ENCODE measurements at regions not wholly inside any gene's neighbourhood (a gene's known extent, or its start where the extent isn't known, plus 50 kb on each side); places are given as distances from the start of the nearest gene placed in this dataset.

- Histone ChIP-seq H3K27ac (ENCODE audit: low read length) (no peak overlapping the region), H3K4me1 (ENCODE audit: control insufficient read depth, insufficient read depth, low read length) (peaks cover 9% of the 10 kb centered on the region), H3K9ac (ENCODE audit: low read length in 2 of 2) (no peak overlapping the region), H3K9me3 (ENCODE audit: control insufficient read depth in 2 of 2, low read length in 2 of 2) (no peaks in the 10 kb centered on the region), H3K27me3 (ENCODE audit: control insufficient read depth in 1 of 2, insufficient read depth in 2 of 2, low read length in 2 of 2) (peaks cover 21 to 36% of the 10 kb centered on the region in 2 donors), H3K36me3 (ENCODE audit: control insufficient read depth in 2 of 2, insufficient read depth in 2 of 2, low read length in 2 of 2) (no peaks in the 10 kb centered on the region), H3K4me3 (ENCODE audit: low read length in 2 of 2) (no peak overlapping the region)
These were observed 91.7 kb upstream of the ANO1 start for GRCh38 chr11:69986440-69986787.

DNA sequence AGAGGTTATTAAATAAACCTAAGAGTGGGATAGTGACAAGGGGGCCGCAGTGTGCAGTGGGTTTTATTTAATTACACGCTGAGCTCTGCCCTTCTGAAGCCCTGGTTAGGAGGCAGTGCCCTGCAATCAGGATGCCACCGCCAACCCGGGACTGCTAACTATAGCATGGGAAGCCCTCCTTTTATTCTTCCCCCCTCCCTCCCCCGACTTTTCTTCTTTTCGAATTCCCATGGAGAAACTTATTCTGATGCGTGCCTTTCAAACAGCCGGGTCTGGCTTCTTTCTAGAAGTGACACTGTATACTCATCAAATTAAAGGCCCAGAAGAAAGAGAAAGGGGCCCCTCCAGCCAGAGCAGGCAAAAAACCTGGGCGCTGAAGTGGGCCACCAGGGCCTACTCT is 91.3 kb upstream of the ANO1 start:
- Histone ChIP-seq H3K36me3 (ENCODE audit: control insufficient read depth in 2 of 2, insufficient read depth in 2 of 2, low read length in 2 of 2) (no peaks in the 10 kb centered on the region), H3K4me3 (ENCODE audit: low read length in 2 of 2) (no peak overlapping the region), H3K9me3 (ENCODE audit: control insufficient read depth in 2 of 2, low read length in 2 of 2) (no peaks in the 10 kb centered on the region), H3K27ac (ENCODE audit: low read length) (no peak overlapping the region), H3K4me1 (ENCODE audit: control insufficient read depth, insufficient read depth, low read length) (peaks cover 9% of the 10 kb centered on the region), H3K9ac (ENCODE audit: low read length in 2 of 2) (no peak overlapping the region), H3K27me3 (ENCODE audit: control insufficient read depth in 1 of 2, insufficient read depth in 2 of 2, low read length in 2 of 2) (peaks cover 21 to 35% of the 10 kb centered on the region in 2 donors)

DNA sequence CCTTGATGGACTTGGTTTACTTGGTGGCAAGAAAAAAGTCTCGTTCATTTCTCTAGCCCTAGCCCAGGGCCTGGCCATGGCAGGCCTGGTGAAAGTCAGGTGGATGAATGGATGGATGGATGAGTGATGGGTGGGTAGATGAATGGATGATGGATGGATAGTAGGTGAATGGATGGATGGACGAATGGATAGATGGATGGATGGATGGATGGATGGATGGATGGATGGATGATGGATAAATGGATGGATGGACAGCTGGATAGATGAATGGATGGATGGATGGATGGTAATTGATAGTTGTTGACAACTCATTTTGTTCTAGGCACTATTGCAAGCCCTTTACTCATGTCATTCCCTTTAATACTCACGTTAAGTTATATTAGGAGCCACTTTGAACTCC is 86.1 kb upstream of the ANO1 start:
- Histone ChIP-seq H3K9ac (ENCODE audit: low read length in 2 of 2) (no peak overlapping the region), H3K9me3 (ENCODE audit: control insufficient read depth in 2 of 2, low read length in 2 of 2) (peaks cover 6 to 7% of the 10 kb centered on the region in 2 donors), H3K27ac (ENCODE audit: low read length) (no peak overlapping the region), H3K4me3 (ENCODE audit: low read length in 2 of 2) (no peak overlapping the region), H3K27me3 (ENCODE audit: control insufficient read depth in 1 of 2, insufficient read depth in 2 of 2, low read length in 2 of 2) (peaks cover 9 to 11% of the 10 kb centered on the region in 2 donors), H3K36me3 (ENCODE audit: control insufficient read depth in 2 of 2, insufficient read depth in 2 of 2, low read length in 2 of 2) (no peaks in the 10 kb centered on the region), H3K4me1 (ENCODE audit: control insufficient read depth, insufficient read depth, low read length) (no peaks in the 10 kb centered on the region)

DNA sequence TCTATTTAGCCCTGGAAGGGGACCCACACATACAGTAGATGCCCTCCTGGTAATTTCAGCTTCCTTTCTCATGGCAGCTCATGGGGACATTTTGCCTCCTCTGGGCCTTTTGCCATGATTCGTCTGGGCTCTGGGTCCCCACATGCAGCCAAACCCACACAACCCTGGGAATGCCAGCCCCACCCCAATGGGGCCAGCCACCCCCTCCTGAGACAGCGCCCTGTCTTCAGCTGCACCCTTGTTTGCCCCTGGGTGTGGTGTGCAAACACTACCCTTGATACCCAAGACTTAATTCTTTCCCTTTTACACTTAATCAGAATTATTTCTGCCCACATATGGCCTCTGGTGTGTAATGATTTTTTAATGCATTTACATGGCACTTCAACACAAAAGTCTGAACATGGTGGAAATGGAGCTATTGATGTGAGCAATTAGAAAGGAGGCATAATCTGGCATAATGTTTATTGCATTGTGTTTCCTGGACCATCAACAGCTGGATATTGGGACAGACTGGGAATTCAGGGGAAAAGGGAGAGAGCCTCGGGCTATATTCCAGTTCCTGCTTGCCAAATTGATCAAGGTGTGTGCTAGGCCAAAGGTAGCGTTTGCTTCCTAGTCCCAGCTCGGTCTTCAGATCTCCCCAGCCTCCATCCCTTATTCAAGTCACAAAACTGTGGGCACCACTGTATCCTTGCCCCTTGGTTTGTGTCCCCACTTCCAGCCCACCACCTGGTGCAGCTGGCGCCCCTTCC is 85.0 kb upstream of the ANO1 start:
- Histone ChIP-seq H3K36me3 (ENCODE audit: control insufficient read depth in 2 of 2, insufficient read depth in 2 of 2, low read length in 2 of 2) (no peaks in the 10 kb centered on the region), H3K9me3 (ENCODE audit: control insufficient read depth in 2 of 2, low read length in 2 of 2) (peaks cover 6 to 7% of the 10 kb centered on the region in 2 donors), H3K4me3 (ENCODE audit: low read length in 2 of 2) (no peak overlapping the region), H3K27ac (ENCODE audit: low read length) (no peak overlapping the region), H3K4me1 (ENCODE audit: control insufficient read depth, insufficient read depth, low read length) (no peaks in the 10 kb centered on the region), H3K27me3 (ENCODE audit: control insufficient read depth in 1 of 2, insufficient read depth in 2 of 2, low read length in 2 of 2) (peaks cover 2 to 5% of the 10 kb centered on the region in 2 donors), H3K9ac (ENCODE audit: low read length in 2 of 2) (no peak overlapping the region)

DNA sequence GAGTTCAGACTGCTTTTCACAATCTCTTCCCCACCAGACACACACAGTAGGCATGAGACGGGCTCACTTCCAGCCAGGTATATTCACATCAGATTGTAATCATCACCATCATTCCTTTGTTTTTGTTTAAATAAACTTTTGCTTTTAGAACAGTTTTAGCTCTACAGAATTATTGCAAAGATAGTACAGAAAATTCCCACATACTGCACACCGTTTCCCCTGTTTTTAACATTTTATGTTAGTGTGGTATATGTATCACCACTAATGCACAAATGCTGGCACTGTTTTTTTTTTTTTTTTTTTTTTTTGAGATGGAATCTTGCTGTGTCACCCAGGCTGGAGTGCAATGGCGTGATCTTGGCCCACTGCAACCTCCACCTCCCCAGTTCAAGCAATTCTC is 83.3 kb upstream of the ANO1 start:
- Histone ChIP-seq H3K27me3 (ENCODE audit: control insufficient read depth in 1 of 2, insufficient read depth in 2 of 2, low read length in 2 of 2) (peaks cover 0 to 9% of the 10 kb centered on the region in 2 donors), H3K4me3 (ENCODE audit: low read length in 2 of 2) (no peak overlapping the region)

DNA sequence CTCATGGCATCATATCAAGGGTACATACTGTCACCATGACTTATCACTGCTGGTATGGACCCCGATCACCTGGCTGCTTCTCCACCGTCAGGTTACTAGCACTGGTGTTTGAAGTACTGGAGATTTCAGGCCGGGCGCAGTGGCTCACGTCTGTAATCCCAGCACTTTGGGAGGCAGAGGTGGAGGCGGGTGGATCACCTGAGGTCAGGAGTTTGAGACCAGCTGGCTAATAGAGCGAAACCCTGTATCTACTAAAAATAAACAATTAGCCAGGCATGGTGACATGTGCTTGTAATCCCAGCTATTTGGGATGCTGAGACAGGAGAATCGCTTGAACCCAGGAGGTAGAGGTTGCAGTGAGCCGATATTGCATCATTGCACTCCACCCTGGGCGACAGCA is 82.4 kb upstream of the ANO1 start:
- no peak overlapping the region for H3K4me3 ChIP-seq (ENCODE audit: low read length in 2 of 2)

More for the DNA sequence above, 83.3 kb upstream of the ANO1 start:
- Histone ChIP-seq H3K9me3 (ENCODE audit: control insufficient read depth in 2 of 2, low read length in 2 of 2) (peaks cover 6 to 7% of the 10 kb centered on the region in 2 donors), H3K36me3 (ENCODE audit: control insufficient read depth in 2 of 2, insufficient read depth in 2 of 2, low read length in 2 of 2) (no peaks in the 10 kb centered on the region), H3K9ac (ENCODE audit: low read length in 2 of 2) (no peak overlapping the region), H3K4me1 (ENCODE audit: control insufficient read depth, insufficient read depth, low read length) (no peaks in the 10 kb centered on the region), H3K27ac (ENCODE audit: low read length) (no peak overlapping the region)

GRCh38 chr11:69996451-69996850 is 81.7 kb upstream of the ANO1 start:
- Histone ChIP-seq H3K9ac (ENCODE audit: low read length in 2 of 2) (no peak overlapping the region), H3K36me3 (ENCODE audit: control insufficient read depth in 2 of 2, insufficient read depth in 2 of 2, low read length in 2 of 2) (no peaks in the 10 kb centered on the region), H3K27ac (ENCODE audit: low read length) (no peak overlapping the region), H3K27me3 (ENCODE audit: control insufficient read depth in 1 of 2, insufficient read depth in 2 of 2, low read length in 2 of 2) (peaks cover 0 to 9% of the 10 kb centered on the region in 2 donors), H3K4me3 (ENCODE audit: low read length in 2 of 2) (no peak overlapping the region), H3K9me3 (ENCODE audit: control insufficient read depth in 2 of 2, low read length in 2 of 2) (peaks cover 6 to 7% of the 10 kb centered on the region in 2 donors), H3K4me1 (ENCODE audit: control insufficient read depth, insufficient read depth, low read length) (no peaks in the 10 kb centered on the region)

More for the DNA sequence above, 82.4 kb upstream of the ANO1 start:
- H3K9me3 ChIP-seq (ENCODE audit: control insufficient read depth in 2 of 2, low read length in 2 of 2) = peaks cover 6 to 7% of the 10 kb centered on the region in 2 donors
- H3K27ac ChIP-seq (ENCODE audit: low read length) = no peak overlapping the region
- H3K36me3 ChIP-seq (ENCODE audit: control insufficient read depth in 2 of 2, insufficient read depth in 2 of 2, low read length in 2 of 2) = no peaks in the 10 kb centered on the region
- no peak overlapping the region for H3K9ac ChIP-seq (ENCODE audit: low read length in 2 of 2)
- H3K4me1 ChIP-seq (ENCODE audit: control insufficient read depth, insufficient read depth, low read length) = no peaks in the 10 kb centered on the region
- H3K27me3 ChIP-seq (ENCODE audit: control insufficient read depth in 1 of 2, insufficient read depth in 2 of 2, low read length in 2 of 2) = peaks cover 0 to 9% of the 10 kb centered on the region in 2 donors

- H3K27ac ChIP-seq (ENCODE audit: low read length) = no peak overlapping the region
- no peaks in the 10 kb centered on the region for H3K4me1 ChIP-seq (ENCODE audit: control insufficient read depth, insufficient read depth, low read length)
- H3K36me3 ChIP-seq (ENCODE audit: control insufficient read depth in 2 of 2, insufficient read depth in 2 of 2, low read length in 2 of 2) = no peaks in the 10 kb centered on the region
- H3K4me3 ChIP-seq (ENCODE audit: low read length in 2 of 2) = no peak overlapping the region
- no peak overlapping the region for H3K9ac ChIP-seq (ENCODE audit: low read length in 2 of 2)
- peaks cover 0 to 9% of the 10 kb centered on the region in 2 donors for H3K27me3 ChIP-seq (ENCODE audit: control insufficient read depth in 1 of 2, insufficient read depth in 2 of 2, low read length in 2 of 2)
- H3K9me3 ChIP-seq (ENCODE audit: control insufficient read depth in 2 of 2, low read length in 2 of 2) = peaks cover 6 to 7% of the 10 kb centered on the region in 2 donors
These were observed 80.8 kb upstream of the ANO1 start for GRCh38 chr11:69997352-69997751.

GRCh38 chr11:69999721-70000120 is 78.4 kb upstream of the ANO1 start:
- Histone ChIP-seq H3K9me3 (ENCODE audit: control insufficient read depth in 2 of 2, low read length in 2 of 2) (peaks cover 0 to 3% of the 10 kb centered on the region in 2 donors), H3K9ac (ENCODE audit: low read length in 2 of 2) (no peak overlapping the region)

DNA sequence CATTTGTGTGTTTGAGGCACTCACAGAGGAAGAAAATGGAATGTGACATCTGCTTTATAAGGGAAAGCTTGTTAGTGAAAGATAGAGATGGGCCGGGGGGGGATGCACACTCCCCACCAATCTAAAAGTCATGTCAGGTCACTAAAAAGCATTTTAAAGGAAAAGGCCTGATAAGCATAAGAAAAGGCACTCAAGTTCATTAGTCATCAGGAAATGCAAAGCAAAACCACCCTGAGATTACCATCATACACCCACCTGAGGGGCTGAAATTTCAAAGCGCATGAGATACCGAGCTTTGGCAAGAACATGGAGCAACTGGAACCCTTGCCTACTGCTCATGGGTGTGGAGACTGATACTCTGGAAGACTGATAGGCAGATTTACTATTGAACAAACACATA is 77.9 kb upstream of the ANO1 start:
- no peaks in the 10 kb centered on the region for H3K36me3 ChIP-seq (ENCODE audit: control insufficient read depth in 2 of 2, insufficient read depth in 2 of 2, low read length in 2 of 2)
- no peak overlapping the region for H3K4me3 ChIP-seq (ENCODE audit: low read length in 2 of 2)
- peaks cover 5% of the 10 kb centered on the region for H3K4me1 ChIP-seq (ENCODE audit: control insufficient read depth, insufficient read depth, low read length)
- H3K27ac ChIP-seq (ENCODE audit: low read length) = no peak overlapping the region
- H3K27me3 ChIP-seq (ENCODE audit: control insufficient read depth in 1 of 2, insufficient read depth in 2 of 2, low read length in 2 of 2) = peaks cover 0 to 9% of the 10 kb centered on the region in 2 donors
- H3K9ac ChIP-seq (ENCODE audit: low read length in 2 of 2) = no peak overlapping the region
- peaks cover 0 to 3% of the 10 kb centered on the region in 2 donors for H3K9me3 ChIP-seq (ENCODE audit: control insufficient read depth in 2 of 2, low read length in 2 of 2)

More at GRCh38 chr11:69999721-70000120, 78.4 kb upstream of the ANO1 start:
- H3K4me1 ChIP-seq (ENCODE audit: control insufficient read depth, insufficient read depth, low read length) = no peaks in the 10 kb centered on the region
- H3K27ac ChIP-seq (ENCODE audit: low read length) = no peak overlapping the region
- H3K4me3 ChIP-seq (ENCODE audit: low read length in 2 of 2) = no peak overlapping the region
- H3K27me3 ChIP-seq (ENCODE audit: control insufficient read depth in 1 of 2, insufficient read depth in 2 of 2, low read length in 2 of 2) = peaks cover 0 to 9% of the 10 kb centered on the region in 2 donors
- H3K36me3 ChIP-seq (ENCODE audit: control insufficient read depth in 2 of 2, insufficient read depth in 2 of 2, low read length in 2 of 2) = no peaks in the 10 kb centered on the region

DNA sequence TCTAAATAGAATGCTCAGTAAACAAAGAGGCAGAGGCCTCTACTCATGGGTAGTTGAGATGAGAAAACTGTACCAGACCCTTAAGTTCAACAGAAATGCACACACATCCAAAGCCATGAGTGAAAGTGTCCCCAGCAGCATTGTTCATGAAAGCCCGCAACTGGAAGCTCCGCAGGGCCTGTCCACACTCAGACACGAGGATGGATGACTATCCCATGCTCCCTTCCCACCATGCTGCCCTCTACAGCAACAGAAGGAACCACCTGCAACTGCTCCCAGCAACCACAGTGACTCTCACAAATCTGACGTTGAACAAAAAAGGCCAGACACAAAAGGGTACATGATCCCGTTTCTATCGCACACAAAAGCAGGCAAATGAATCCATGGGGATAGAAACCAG is 76.9 kb upstream of the ANO1 start:
- peaks cover 11% of the 10 kb centered on the region for H3K4me1 ChIP-seq (ENCODE audit: control insufficient read depth, insufficient read depth, low read length)
- H3K27me3 ChIP-seq (ENCODE audit: control insufficient read depth in 1 of 2, insufficient read depth in 2 of 2, low read length in 2 of 2) = peaks cover 0 to 9% of the 10 kb centered on the region in 2 donors
- H3K36me3 ChIP-seq (ENCODE audit: control insufficient read depth in 2 of 2, insufficient read depth in 2 of 2, low read length in 2 of 2) = no peaks in the 10 kb centered on the region
- no peaks in the 10 kb centered on the region for H3K9me3 ChIP-seq (ENCODE audit: control insufficient read depth in 2 of 2, low read length in 2 of 2)
- no peak overlapping the region for H3K9ac ChIP-seq (ENCODE audit: low read length in 2 of 2)
- no peak overlapping the region for H3K4me3 ChIP-seq (ENCODE audit: low read length in 2 of 2)
- H3K27ac ChIP-seq (ENCODE audit: low read length) = no peak overlapping the region

Data from stomach smooth muscle (tissue), 2 donors.